ENCODE measurements at regions not wholly inside any gene's neighbourhood (a gene's known extent, or its start where the extent isn't known, plus 50 kb on each side); places are given as distances from the start of the nearest gene placed in this dataset.

- DNase-seq (ENCODE audit: low spot score), result no peak
Measured at GRCh38 chr14:101357038-101357437, 204.3 kb upstream of the DIO3 start.

- DNase-seq (ENCODE audit: low spot score), result no peak
Measured at GRCh38 chr14:101357559-101358319, 203.6 kb upstream of the DIO3 start.

- DNase-seq (ENCODE audit: low spot score), result no peak
Measured at GRCh38 chr14:101358320-101359125, 202.8 kb upstream of the DIO3 start.

- no peak for DNase-seq (ENCODE audit: low spot score)
Measured at GRCh38 chr14:101359221-101360053, 201.9 kb upstream of the DIO3 start.

- DNase-seq (ENCODE audit: low spot score), result no peak
Measured at GRCh38 chr14:101360054-101360911, 201.0 kb upstream of the DIO3 start.

GRCh38 chr14:101361044-101361443 is 200.3 kb upstream of the DIO3 start:
- no peak for DNase-seq (ENCODE audit: low spot score)

GRCh38 chr14:101361451-101362433 is 199.6 kb upstream of the DIO3 start:
- DNase-seq (ENCODE audit: low spot score), result no peak

GRCh38 chr14:101362529-101363260 is 198.6 kb upstream of the DIO3 start:
- no peak for DNase-seq (ENCODE audit: low spot score)

- no peak for DNase-seq (ENCODE audit: low spot score)
Measured at GRCh38 chr14:101363261-101363555, 198.1 kb upstream of the DIO3 start.

GRCh38 chr14:101363880-101364391 is 197.4 kb upstream of the DIO3 start:
- no peak for DNase-seq (ENCODE audit: low spot score)

- DNase-seq (ENCODE audit: low spot score), result no peak
Measured at GRCh38 chr14:101364503-101365328, 196.6 kb upstream of the DIO3 start.

GRCh38 chr14:101365329-101366158 is 195.8 kb upstream of the DIO3 start:
- DNase-seq (ENCODE audit: low spot score), result no peak

GRCh38 chr14:101367421-101368261 is 193.7 kb upstream of the DIO3 start:
- no peak for DNase-seq (ENCODE audit: low spot score)

GRCh38 chr14:101368629-101369028 is 192.7 kb upstream of the DIO3 start:
- DNase-seq (ENCODE audit: low spot score), result no peak

- no peak for DNase-seq (ENCODE audit: low spot score)
Measured at GRCh38 chr14:101369194-101369915, 191.9 kb upstream of the DIO3 start.

GRCh38 chr14:101369916-101370592 is 191.2 kb upstream of the DIO3 start:
- DNase-seq (ENCODE audit: low spot score), result no peak

Data from CD4-positive, alpha-beta T cell treated with Interleukin-15 for 4 hours (primary cell).